ENCODE measurements at regions not wholly inside any gene's neighbourhood (a gene's known extent, or its start where the extent isn't known, plus 50 kb on each side); places are given as distances from the start of the nearest gene placed in this dataset.

DNA sequence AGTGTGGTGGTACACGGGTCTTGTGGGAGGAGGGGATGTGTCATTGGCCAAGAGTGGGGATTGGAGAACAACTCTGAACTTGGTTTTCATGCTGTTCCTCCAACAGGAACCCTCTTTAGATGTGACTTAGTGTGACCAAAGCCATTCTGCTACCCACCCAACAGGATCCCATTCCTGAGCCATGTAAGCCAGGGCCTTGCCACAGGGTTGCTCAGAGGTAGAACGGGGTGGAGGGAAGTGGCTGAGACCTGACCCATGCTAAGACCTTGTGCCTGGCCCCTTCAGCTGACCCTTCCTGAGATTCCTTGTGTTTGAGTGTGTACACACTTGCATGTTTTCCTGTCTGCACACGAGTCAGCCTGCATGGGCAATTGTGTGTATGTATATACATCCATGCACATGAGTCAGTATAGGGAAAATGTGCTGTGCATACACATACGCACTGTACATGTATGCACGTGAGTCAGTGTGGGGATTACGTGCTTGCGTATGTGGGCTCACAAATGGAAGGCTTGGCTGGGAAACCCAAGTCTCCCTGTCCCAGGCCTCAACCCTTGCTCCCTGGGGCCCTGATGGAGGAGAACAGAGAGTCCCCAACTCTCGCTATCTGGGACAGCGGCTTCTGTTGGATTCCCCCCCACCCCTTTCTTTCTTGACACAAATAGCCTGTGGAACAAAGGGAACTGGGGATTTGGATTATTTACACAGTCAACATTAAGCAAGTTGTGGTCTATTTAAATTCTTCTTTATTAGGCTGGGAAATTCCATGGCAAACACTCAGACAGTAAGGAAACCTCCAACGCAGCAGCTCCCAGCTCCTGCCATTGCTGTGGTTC is 339.8 kb downstream of the DYSF start:
- H3K36me3 ChIP-seq (replicated peaks in 1 of 2; ENCODE audit: control insufficient read depth in 1 of 2, insufficient read depth in 2 of 2, low read length in 2 of 2) = no peaks in the 10 kb centered on the region
- DNase-seq (ENCODE audit: low spot score) (peak; percentile 21), ATAC-seq (no peak), FAIRE-seq (no peak)
- peaks cover 10% of the 10 kb centered on the region; the same call in 1 of the 2 replicates for H3K4me1 ChIP-seq (ENCODE audit: insufficient read depth, low read length)
- H3K27ac ChIP-seq (ENCODE audit: extremely low read length, insufficient read depth, low read length) = no peak overlapping the region
- WGBS (ENCODE audit: low lambda C conversion rate) = 23% methylated on average over 10 of the region's 10 CpGs
- in situ Hi-C loops (cut with HindIII; ENCODE audit: extremely low pct_ligation_motif_present, low pct_unique_long_range_greater_than_20kb) (loop anchor here (5.0 kb wide), 2 partner anchors 121 to 246 kb away; no protein-coding TSS in a partner anchor), intact Hi-C loops (cut with micrococcal nuclease; ENCODE audit: unreplicated experiment) (no loop called here)
- no peak overlapping the region for H3K4me2 ChIP-seq (ENCODE audit: low read depth, low read length)
- no peaks in the 10 kb centered on the region for H3K9me3 ChIP-seq (ENCODE audit: low read length)
- ChIA-PET POLR2A (no interaction called here), CTCF (ENCODE audit: low intra/inter-chr PET ratio, low total read pairs) (no interaction called here)
- H3K27me3 ChIP-seq (ENCODE audit: control insufficient read depth in 1 of 2, insufficient read depth in 2 of 2, low read length in 2 of 2) = peaks cover 2 to 47% of the 10 kb centered on the region in 2 experiments; a peak in 4 of 5 replicates
- no peaks in the 10 kb centered on the region for H3K79me2 ChIP-seq (ENCODE audit: insufficient read depth, low read length)
- no peak overlapping the region for H3K4me3 ChIP-seq (replicated peaks in 1 of 3; ENCODE audit: insufficient read depth in 1 of 3, low read depth in 2 of 3, low read length in 3 of 3)
- H3K9ac ChIP-seq (ENCODE audit: insufficient read depth, low read depth, low read length) = no peak overlapping the region
- BruUV-seq (replicated peaks) = no TSS peak
- no peak overlapping the region for H2AFZ ChIP-seq (ENCODE audit: low read length)
- H4K20me1 ChIP-seq (ENCODE audit: insufficient read depth, low read length) = peaks cover 2% of the 10 kb centered on the region; the same call in 1 of the 2 replicates
- no peak for TF ChIP-seq ZNF772 (CRISPR knock-in tag; IDR thresholded peaks at IDR 0.05)
- peak; percentile 53; the same call in 1 of the 2 replicates for TF ChIP-seq BHLHE40 (IDR thresholded peaks at IDR 0.05; ENCODE audit: low read length)
- no peak for TF ChIP-seq RARG (CRISPR knock-in tag; IDR thresholded peaks at IDR 0.05; ENCODE audit: low read depth)
- no peak for TF ChIP-seq ZMYM4 (CRISPR knock-in tag; IDR thresholded peaks at IDR 0.05)
- TF ChIP-seq, protein P1, sequence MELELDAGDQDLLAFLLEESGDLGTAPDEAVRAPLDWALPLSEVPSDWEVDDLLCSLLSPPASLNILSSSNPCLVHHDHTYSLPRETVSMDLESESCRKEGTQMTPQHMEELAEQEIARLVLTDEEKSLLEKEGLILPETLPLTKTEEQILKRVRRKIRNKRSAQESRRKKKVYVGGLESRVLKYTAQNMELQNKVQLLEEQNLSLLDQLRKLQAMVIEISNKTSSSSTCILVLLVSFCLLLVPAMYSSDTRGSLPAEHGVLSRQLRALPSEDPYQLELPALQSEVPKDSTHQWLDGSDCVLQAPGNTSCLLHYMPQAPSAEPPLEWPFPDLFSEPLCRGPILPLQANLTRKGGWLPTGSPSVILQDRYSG (CRISPR knock-in tag; IDR thresholded peaks at IDR 0.05) = no peak
- TF ChIP-seq, protein P2, sequence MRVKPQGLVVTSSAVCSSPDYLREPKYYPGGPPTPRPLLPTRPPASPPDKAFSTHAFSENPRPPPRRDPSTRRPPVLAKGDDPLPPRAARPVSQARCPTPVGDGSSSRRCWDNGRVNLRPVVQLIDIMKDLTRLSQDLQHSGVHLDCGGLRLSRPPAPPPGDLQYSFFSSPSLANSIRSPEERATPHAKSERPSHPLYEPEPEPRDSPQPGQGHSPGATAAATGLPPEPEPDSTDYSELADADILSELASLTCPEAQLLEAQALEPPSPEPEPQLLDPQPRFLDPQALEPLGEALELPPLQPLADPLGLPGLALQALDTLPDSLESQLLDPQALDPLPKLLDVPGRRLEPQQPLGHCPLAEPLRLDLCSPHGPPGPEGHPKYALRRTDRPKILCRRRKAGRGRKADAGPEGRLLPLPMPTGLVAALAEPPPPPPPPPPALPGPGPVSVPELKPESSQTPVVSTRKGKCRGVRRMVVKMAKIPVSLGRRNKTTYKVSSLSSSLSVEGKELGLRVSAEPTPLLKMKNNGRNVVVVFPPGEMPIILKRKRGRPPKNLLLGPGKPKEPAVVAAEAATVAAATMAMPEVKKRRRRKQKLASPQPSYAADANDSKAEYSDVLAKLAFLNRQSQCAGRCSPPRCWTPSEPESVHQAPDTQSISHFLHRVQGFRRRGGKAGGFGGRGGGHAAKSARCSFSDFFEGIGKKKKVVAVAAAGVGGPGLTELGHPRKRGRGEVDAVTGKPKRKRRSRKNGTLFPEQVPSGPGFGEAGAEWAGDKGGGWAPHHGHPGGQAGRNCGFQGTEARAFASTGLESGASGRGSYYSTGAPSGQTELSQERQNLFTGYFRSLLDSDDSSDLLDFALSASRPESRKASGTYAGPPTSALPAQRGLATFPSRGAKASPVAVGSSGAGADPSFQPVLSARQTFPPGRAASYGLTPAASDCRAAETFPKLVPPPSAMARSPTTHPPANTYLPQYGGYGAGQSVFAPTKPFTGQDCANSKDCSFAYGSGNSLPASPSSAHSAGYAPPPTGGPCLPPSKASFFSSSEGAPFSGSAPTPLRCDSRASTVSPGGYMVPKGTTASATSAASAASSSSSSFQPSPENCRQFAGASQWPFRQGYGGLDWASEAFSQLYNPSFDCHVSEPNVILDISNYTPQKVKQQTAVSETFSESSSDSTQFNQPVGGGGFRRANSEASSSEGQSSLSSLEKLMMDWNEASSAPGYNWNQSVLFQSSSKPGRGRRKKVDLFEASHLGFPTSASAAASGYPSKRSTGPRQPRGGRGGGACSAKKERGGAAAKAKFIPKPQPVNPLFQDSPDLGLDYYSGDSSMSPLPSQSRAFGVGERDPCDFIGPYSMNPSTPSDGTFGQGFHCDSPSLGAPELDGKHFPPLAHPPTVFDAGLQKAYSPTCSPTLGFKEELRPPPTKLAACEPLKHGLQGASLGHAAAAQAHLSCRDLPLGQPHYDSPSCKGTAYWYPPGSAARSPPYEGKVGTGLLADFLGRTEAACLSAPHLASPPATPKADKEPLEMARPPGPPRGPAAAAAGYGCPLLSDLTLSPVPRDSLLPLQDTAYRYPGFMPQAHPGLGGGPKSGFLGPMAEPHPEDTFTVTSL (CRISPR knock-in tag; IDR thresholded peaks at IDR 0.05; ENCODE audit: borderline replicate concordance) = no peak
- no peak for TF ChIP-seq ZNF709 (CRISPR knock-in tag; IDR thresholded peaks at IDR 0.05)
- no peak for TF ChIP-seq KMT2A (CRISPR knock-in tag; IDR thresholded peaks at IDR 0.05)
- TF ChIP-seq MIER3 (CRISPR knock-in tag; IDR thresholded peaks at IDR 0.05; ENCODE audit: borderline replicate concordance) = no peak
- TF ChIP-seq, protein P3, sequence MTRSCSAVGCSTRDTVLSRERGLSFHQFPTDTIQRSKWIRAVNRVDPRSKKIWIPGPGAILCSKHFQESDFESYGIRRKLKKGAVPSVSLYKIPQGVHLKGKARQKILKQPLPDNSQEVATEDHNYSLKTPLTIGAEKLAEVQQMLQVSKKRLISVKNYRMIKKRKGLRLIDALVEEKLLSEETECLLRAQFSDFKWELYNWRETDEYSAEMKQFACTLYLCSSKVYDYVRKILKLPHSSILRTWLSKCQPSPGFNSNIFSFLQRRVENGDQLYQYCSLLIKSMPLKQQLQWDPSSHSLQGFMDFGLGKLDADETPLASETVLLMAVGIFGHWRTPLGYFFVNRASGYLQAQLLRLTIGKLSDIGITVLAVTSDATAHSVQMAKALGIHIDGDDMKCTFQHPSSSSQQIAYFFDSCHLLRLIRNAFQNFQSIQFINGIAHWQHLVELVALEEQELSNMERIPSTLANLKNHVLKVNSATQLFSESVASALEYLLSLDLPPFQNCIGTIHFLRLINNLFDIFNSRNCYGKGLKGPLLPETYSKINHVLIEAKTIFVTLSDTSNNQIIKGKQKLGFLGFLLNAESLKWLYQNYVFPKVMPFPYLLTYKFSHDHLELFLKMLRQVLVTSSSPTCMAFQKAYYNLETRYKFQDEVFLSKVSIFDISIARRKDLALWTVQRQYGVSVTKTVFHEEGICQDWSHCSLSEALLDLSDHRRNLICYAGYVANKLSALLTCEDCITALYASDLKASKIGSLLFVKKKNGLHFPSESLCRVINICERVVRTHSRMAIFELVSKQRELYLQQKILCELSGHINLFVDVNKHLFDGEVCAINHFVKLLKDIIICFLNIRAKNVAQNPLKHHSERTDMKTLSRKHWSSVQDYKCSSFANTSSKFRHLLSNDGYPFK (CRISPR knock-in tag; IDR thresholded peaks at IDR 0.05; ENCODE audit: borderline replicate concordance) = no peak
- TF ChIP-seq SOX13 (IDR thresholded peaks at IDR 0.05) = no peak
- peak in 1 of 2 experiments; percentile 49; a peak in 2 of 4 replicates for TF ChIP-seq SOX13 (CRISPR knock-in tag; conservative IDR thresholded peaks at IDR 0.05 in 1 of 2, IDR thresholded peaks at IDR 0.05 in 1 of 2)
- no peak for TF ChIP-seq ARID2 (CRISPR knock-in tag; IDR thresholded peaks at IDR 0.05; ENCODE audit: borderline replicate concordance)
- TF ChIP-seq ATF7-NPFF (CRISPR knock-in tag; IDR thresholded peaks at IDR 0.05; ENCODE audit: low read depth) = no peak

All from HepG2 (cell line).